ENCODE measurements at regions not wholly inside any gene's neighbourhood (a gene's known extent, or its start where the extent isn't known, plus 50 kb on each side); places are given as distances from the start of the nearest gene placed in this dataset.

GRCh38 chr13:104473936-104474335, 1407.7 kb upstream of the SLC10A2 start:
- no peak for DNase-seq
- intact Hi-C loops (cut with DNase I) = no loop called here

GRCh38 chr13:104466016-104466415, 1399.8 kb upstream of the SLC10A2 start:
- no peak for DNase-seq
- intact Hi-C loops (cut with DNase I) = no loop called here

DNA sequence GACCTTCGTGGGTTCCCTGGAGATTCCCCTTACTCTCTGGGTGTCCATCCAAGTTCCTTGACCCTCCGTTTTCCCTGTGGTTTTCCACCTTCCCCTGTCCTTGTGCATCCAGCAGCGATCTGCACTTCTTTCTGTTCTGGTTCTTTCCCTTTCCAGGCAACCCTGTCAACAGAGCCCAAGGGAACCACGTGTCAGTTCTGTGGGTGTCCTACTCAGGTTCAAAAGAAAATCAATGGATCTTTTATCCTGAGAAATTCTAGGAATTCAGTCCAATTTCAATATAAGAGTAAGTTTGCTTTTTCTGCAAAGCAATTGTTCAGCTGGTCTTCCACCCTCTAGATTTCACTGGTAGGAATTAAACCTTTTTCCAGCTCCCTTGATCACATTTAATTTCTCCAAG, 1394.8 kb upstream of the SLC10A2 start:
- intact Hi-C loops (cut with DNase I) = no loop called here
- DNase-seq = no peak

DNA sequence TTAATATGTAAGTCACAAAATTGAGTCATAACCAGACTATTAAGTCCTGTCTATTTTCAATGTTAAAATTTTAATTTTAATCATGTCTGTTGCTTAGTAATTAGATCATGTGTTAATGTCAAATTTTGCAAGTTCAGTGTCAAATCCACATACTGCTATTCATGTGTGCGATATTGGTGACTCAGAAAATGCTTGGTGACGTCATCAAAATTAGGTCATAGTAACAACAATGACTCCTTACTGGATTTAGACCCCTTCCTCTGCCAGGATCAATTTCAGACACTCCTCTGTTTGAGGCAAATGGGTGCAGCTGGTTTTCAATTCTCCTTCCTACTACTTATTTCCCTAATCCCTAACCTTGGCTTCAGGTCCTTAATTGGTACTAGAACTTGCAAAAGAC, 1394.3 kb upstream of the SLC10A2 start:
- no peak for DNase-seq
- intact Hi-C loops (cut with DNase I) = no loop called here

DNA sequence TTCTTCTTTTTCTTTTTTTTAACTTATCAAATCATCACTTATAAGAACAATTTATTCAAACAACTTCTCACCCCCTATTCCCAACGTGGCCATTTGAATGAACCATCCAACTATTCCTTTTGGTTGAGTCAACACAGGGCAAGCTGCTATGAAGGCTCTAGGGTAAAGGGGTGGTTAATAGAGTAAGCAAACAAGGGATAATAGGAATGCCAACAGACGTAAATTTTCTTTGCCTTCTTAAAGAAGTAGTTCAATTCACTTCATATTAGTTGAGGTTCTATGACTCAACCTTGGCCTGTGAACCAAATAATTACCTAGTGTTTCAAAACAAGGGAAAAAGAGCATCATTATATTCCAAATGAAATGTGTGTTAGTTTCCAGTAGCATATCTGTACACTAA, 1383.8 kb upstream of the SLC10A2 start:
- intact Hi-C loops (cut with DNase I) = no loop called here
- no peak for DNase-seq

DNA sequence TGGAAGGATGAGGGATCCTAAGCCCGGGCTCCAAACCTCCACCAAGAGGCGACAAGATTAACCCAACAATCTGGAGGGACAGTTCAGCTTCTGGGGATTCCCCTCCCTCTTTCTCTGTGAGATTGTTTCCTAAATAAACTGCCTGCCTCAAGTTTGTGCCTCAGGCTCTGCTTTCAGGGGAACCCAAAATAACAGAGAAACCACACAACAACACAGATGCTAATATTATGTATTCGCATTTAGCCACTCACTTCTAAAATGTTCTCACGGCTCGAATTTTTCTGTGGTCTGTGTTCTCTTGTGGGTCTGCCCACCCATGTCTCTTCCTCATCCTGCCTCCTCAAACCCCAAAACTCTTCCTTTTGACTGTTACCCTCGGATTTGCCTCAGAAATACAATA, 1381.1 kb upstream of the SLC10A2 start:
- no peak for DNase-seq
- intact Hi-C loops (cut with DNase I) = no loop called here

GRCh38 chr13:104442536-104442935, 1376.3 kb upstream of the SLC10A2 start:
- DNase-seq = no peak
- intact Hi-C loops (cut with DNase I) = no loop called here

- intact Hi-C loops (cut with DNase I) = loop anchor here (10.0 kb wide), 1 partner anchor 1588 kb away; no protein-coding TSS in a partner anchor
- DNase-seq = no peak
Observed at GRCh38 chr13:104436555-104436954, 1370.3 kb upstream of the SLC10A2 start.

DNA sequence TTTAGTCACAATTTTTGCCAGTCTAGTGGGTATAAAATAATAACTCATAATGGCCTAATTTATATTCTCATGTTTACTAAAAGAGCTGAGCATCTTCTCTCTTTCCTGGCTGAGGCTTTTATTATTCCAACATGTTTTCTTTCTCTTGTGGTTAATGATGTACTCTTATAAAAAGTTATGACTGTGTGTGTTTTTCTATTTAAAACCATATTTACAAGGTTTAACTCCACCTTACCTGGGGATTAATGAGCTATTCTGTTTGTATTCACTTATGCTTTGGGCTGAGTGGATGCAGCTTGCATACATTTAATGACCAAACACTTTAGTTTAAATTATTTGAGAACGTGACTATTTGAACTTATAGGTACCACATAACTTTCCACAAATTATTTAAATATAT, 1365.7 kb upstream of the SLC10A2 start:
- DNase-seq = no peak
- intact Hi-C loops (cut with DNase I) = loop anchor here (10.0 kb wide), 1 partner anchor 1593 kb away; no protein-coding TSS in a partner anchor

- no peak for DNase-seq
- intact Hi-C loops (cut with DNase I) = no loop called here
Observed at GRCh38 chr13:104426435-104426834, 1360.2 kb upstream of the SLC10A2 start.

DNA sequence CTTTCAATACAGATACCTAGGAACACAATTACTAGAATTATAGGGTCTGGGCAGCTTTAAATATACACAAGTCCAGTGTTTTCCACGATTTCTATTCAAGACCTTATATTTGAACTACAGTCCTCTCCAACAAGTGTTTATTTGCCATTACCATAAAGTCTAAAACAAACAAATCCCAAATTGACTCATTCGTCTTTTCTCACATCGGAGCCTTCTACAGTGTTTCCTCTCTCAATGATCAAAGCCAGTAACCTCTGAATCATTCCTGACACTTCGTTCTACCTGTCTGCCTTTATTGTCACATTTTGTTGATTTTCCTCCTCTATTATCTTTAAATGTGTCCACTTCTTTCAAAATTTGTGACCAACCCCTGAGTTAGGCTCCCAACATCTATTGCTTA, 1356.5 kb upstream of the SLC10A2 start:
- DNase-seq = no peak
- intact Hi-C loops (cut with DNase I) = no loop called here

GRCh38 chr13:104416973-104417372, 1350.8 kb upstream of the SLC10A2 start:
- intact Hi-C loops (cut with DNase I) = no loop called here
- no peak for DNase-seq

DNA sequence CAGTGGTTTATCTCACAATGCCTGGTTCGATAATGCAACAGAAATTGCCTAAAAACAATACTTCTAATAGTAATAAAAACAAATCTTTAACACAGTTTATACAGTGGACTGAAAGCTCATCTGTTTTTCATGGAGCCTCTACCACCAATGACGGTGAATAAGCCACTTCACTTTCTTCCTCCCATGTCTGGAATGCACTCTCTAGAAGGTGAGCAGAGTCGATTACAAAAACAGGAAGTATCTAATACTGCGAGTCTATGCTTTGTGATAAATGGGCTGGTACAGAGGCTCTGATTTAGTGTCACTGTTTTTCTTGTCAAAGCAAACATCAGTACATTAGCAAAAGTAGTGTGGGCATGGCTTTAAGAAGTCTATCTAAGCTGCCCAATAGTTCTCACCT, 1348.6 kb upstream of the SLC10A2 start:
- DNase-seq = no peak
- intact Hi-C loops (cut with DNase I) = no loop called here

- no peak for DNase-seq
- intact Hi-C loops (cut with DNase I) = no loop called here
Observed at GRCh38 chr13:104414181-104414580, 1348.0 kb upstream of the SLC10A2 start.

GRCh38 chr13:104411141-104411765, 1345.0 kb upstream of the SLC10A2 start:
- no peak for DNase-seq
- intact Hi-C loops (cut with DNase I) = no loop called here

GRCh38 chr13:104408733-104409132, 1342.5 kb upstream of the SLC10A2 start:
- no peak for DNase-seq
- intact Hi-C loops (cut with DNase I) = no loop called here

GRCh38 chr13:104404325-104404724, 1338.1 kb upstream of the SLC10A2 start:
- no peak for DNase-seq
- intact Hi-C loops (cut with DNase I) = no loop called here

DNA sequence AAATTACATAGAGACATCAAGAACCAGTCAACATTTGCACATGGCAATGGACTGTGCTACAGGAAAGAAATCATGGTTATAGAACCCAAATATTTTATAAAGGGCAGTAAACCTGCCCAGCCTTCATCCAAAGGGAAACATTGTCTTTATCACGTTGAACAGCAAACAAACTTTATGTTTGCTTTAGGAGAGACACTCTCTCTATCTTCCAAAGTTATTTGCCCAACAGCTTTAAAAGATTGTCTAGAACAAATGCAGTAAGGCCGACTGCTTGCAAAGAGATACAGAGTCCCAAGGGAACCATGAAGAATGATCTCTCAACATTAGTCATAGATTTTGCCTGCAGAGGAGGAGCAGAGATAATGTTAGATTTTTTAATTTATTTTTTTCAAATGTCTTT, 1323.5 kb upstream of the SLC10A2 start:
- intact Hi-C loops (cut with DNase I) = no loop called here
- no peak for DNase-seq

DNA sequence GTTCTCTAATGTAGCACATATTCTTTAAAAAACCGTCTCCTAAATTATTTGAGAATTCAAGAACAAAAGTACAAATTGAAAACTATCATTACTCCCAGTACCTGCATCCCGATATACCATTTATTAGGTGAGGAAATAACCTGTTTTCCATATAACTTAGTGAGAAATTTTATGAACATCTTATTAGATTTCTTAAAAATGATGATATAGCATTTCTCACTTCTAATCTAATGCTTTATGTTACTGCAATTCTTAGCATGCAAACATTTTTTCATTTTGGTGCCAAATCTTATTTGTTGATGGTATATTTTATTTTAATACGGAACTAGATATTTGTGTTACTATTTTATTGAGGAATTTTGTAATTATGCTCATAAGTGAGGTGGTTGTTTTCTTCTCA, 1321.3 kb upstream of the SLC10A2 start:
- intact Hi-C loops (cut with DNase I) = no loop called here
- DNase-seq = no peak

- no peak for DNase-seq
- intact Hi-C loops (cut with DNase I) = no loop called here
Observed at GRCh38 chr13:104385404-104385803, 1319.2 kb upstream of the SLC10A2 start.

GRCh38 chr13:104382951-104383350, 1316.7 kb upstream of the SLC10A2 start:
- no peak for DNase-seq
- intact Hi-C loops (cut with DNase I) = no loop called here

DNA sequence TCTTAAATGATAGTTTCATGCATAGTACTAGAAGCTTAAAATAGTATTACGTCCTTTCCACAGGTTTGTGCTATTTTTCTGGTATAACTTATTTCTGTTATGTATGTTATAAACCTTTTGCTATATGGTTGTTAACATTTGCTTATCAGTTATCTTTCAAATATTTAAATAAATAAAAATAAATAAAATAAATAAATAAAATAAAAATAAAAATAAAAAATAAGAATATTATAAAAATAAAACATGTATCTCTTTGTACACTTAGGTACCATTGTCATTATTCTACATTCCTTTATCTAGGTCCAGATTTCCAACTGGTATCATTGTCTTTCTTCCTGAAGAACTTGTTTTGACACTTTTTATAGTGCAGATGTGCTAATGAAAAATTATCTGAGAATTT, 1310.4 kb upstream of the SLC10A2 start:
- DNase-seq = no peak
- intact Hi-C loops (cut with DNase I) = no loop called here
